HepG2 (cell line): ENCODE measurements at regions not wholly inside any gene's neighbourhood (a gene's known extent, or its start where the extent isn't known, plus 50 kb on each side); places are given as distances from the start of the nearest gene placed in this dataset.

ENCODE experiments used
- ATAC-seq: fragments of 200-7000 bp; cut with Tn5 transposase; 3 replicates; pipeline ENCODE4 v1.9.1; 2020; ENCODE audit warnings: mild to moderate bottlenecking, moderate library complexity
- BruUV-seq: library from RNA; stranded (reverse); fragments of 400-500 nt; replicated peaks from 2 replicates; lab custom pipeline; 2021; lab: Mats Ljungman, UMichigan
- CTCF ChIA-PET: fragments of 300-600 bp; formaldehyde crosslinking; extraction: SDS; loops from one replicate; lab custom pipeline; 2021; ENCODE audit warnings: low total read pairs, inconsistent platforms, low intra/inter-chr PET ratio; lab: Yijun Ruan, JAX
- POLR2A ChIA-PET: fragments of 350-600 bp; sonication (Branson Sonifier 250); formaldehyde crosslinking; loops from one replicate; lab custom pipeline; 2020; ENCODE audit warnings: antibody characterized with exemption, inconsistent platforms; lab: Yijun Ruan, JAX
- DNase-seq: peaks from one replicate; pipeline ENCODE4 v3.0.0-alpha.2; 2015; ENCODE audit warnings: low spot score
- FAIRE-seq: peaks from 3 replicates; lab custom pipeline; 2011; peaks lifted over from hg19 to GRCh38; lab: Jason Lieb, UNC
- H2AFZ ChIP-seq: one replicate; pipeline ENCODE4 v1.6.1; 2011; ENCODE audit warnings: low read length, inconsistent platforms
- H3K27ac ChIP-seq: fragments of 300-600 bp; 3 replicates; pipeline ENCODE4 v1.8.0; 2011; ENCODE audit warnings: mixed run types, mild to moderate bottlenecking, mixed read lengths, low read length, inconsistent platforms; ENCODE audit not compliant: insufficient read depth; ENCODE audit errors: extremely low read length
- H3K27me3 ChIP-seq, 2 experiments: fragments of 200-600 bp in 1 of 2; 2 replicates in 1 of 2; 3 replicates in 1 of 2; pipeline versions ENCODE4 v1.6.0 to v1.8.0; 2011; ENCODE audit warnings: low read length in 2 of 2, mild to moderate bottlenecking in 2 of 2, moderate library complexity in 2 of 2, inconsistent platforms in 1 of 2; ENCODE audit not compliant: insufficient read depth in 2 of 2, control insufficient read depth in 1 of 2
- H3K36me3 ChIP-seq, 2 experiments: fragments of 200-600 bp in 1 of 2; replicated peaks in 1 of 2; 2 replicates in 1 of 2; 3 replicates in 1 of 2; pipeline versions ENCODE4 v1.5.1 to v1.8.0; 2011; ENCODE audit warnings: low read length in 2 of 2, inconsistent platforms in 1 of 2; ENCODE audit not compliant: insufficient read depth in 2 of 2, control insufficient read depth in 1 of 2
- H3K4me1 ChIP-seq: 2 replicates; pipeline ENCODE4 v1.5.1; 2012; ENCODE audit warnings: low read length, inconsistent platforms; ENCODE audit not compliant: insufficient read depth
- H3K4me2 ChIP-seq: 2 replicates; pipeline ENCODE4 v1.6.0; 2011; ENCODE audit warnings: low read depth, low read length, inconsistent platforms
- H3K4me3 ChIP-seq, 3 experiments: fragments of 200-600 bp in 1 of 3; sonication (generic), shearing (Covaris generic) in 1 of 3; replicated peaks in 1 of 3; 2 replicates each; pipeline ENCODE4 v1.5.1; 2011 to 2016; ENCODE audit warnings: low read length in 3 of 3, inconsistent platforms in 2 of 3, low read depth in 2 of 3, mild to moderate bottlenecking in 2 of 3, control low read depth in 1 of 3, mixed read lengths in 1 of 3; ENCODE audit not compliant: insufficient read depth in 1 of 3
- H3K79me2 ChIP-seq: one replicate; pipeline ENCODE4 v1.6.1; 2011; ENCODE audit warnings: low read length, inconsistent platforms; ENCODE audit not compliant: insufficient read depth
- H3K9ac ChIP-seq: 2 replicates; pipeline ENCODE4 v1.6.0; 2011; ENCODE audit warnings: mild to moderate bottlenecking, low read depth, low read length, inconsistent platforms; ENCODE audit not compliant: insufficient read depth
- H3K9me3 ChIP-seq: 2 replicates; pipeline ENCODE4 v1.5.1; 2012; ENCODE audit warnings: mild to moderate bottlenecking, low read length
- H4K20me1 ChIP-seq: 2 replicates; pipeline ENCODE4 v1.6.0; 2011; ENCODE audit warnings: inconsistent platforms, mild to moderate bottlenecking, low read length, moderate library complexity; ENCODE audit not compliant: insufficient read depth
- ARID2 ChIP-seq: sonication (generic); formaldehyde crosslinking; IDR thresholded peaks from 2 replicates; pipeline ENCODE4 v1.8.1; 2022; ENCODE audit warnings: mild to moderate bottlenecking, missing genetic modification reagents, borderline replicate concordance
- ATM ChIP-seq: fragments of 450-650 bp; IDR thresholded peaks from 2 replicates; pipeline ENCODE4 v1.7.1; 2017; ENCODE audit warnings: mild to moderate bottlenecking, borderline replicate concordance
- HNF4G ChIP-seq, 2 experiments: sonication (generic) in 1 of 2; formaldehyde crosslinking in 1 of 2; IDR thresholded peaks; 2 replicates each; pipeline versions ENCODE4 v1.4.0 to v1.6.1; 2011 to 2020; ENCODE audit warnings: borderline replicate concordance in 2 of 2, low read depth in 2 of 2, mild to moderate bottlenecking in 2 of 2, low read length in 1 of 2, missing genetic modification reagents in 1 of 2, moderate library complexity in 1 of 2
- LCORL ChIP-seq, 2 experiments: fragments of 450-650 bp in 1 of 2; sonication (generic) in 1 of 2; formaldehyde crosslinking in 1 of 2; IDR thresholded peaks; 2 replicates each; pipeline versions ENCODE4 v1.5.0 to v1.6.1; 2017 to 2020; ENCODE audit warnings: antibody characterized with exemption in 1 of 2, missing genetic modification reagents in 1 of 2
- MYNN ChIP-seq: sonication (generic); formaldehyde crosslinking; IDR thresholded peaks from 2 replicates; pipeline ENCODE4 v1.4.0; 2020; ENCODE audit warnings: mild to moderate bottlenecking, low read depth, missing genetic modification reagents
- RNF219 ChIP-seq: sonication (generic); formaldehyde crosslinking; IDR thresholded peaks from 2 replicates; pipeline ENCODE4 v1.5.0; 2020; ENCODE audit warnings: mild to moderate bottlenecking, missing genetic modification reagents
- RORA ChIP-seq: sonication (generic); formaldehyde crosslinking; IDR thresholded peaks from 2 replicates; pipeline ENCODE4 v1.5.0; 2020; ENCODE audit warnings: mild to moderate bottlenecking, missing genetic modification reagents, moderate library complexity
- SNAI1 ChIP-seq: sonication (generic); formaldehyde crosslinking; IDR thresholded peaks from 2 replicates; pipeline ENCODE4 v1.5.0; 2020; ENCODE audit warnings: mild to moderate bottlenecking, missing genetic modification reagents, borderline replicate concordance
- THYN1 ChIP-seq: sonication (generic); formaldehyde crosslinking; IDR thresholded peaks from 2 replicates; pipeline ENCODE4 v1.8.1; 2023; ENCODE audit warnings: low read depth, mild to moderate bottlenecking, moderate library complexity, missing genetic modification reagents, borderline replicate concordance
- XBP1 ChIP-seq: sonication (generic); formaldehyde crosslinking; IDR thresholded peaks from 2 replicates; pipeline ENCODE4 v1.5.0; 2020; ENCODE audit warnings: missing genetic modification reagents
- ZBTB21 ChIP-seq: sonication (generic); formaldehyde crosslinking; IDR thresholded peaks from 2 replicates; pipeline ENCODE4 v1.4.0; 2020; ENCODE audit warnings: missing genetic modification reagents
- ZBTB25 ChIP-seq: IDR thresholded peaks from 2 replicates; pipeline ENCODE4 v1.6.1; 2018; ENCODE audit warnings: missing genetic modification reagents
- ZBTB44 ChIP-seq: sonication (generic); formaldehyde crosslinking; IDR thresholded peaks from 2 replicates; pipeline ENCODE4 v1.4.0; 2020; ENCODE audit warnings: missing genetic modification reagents
- ZEB1 ChIP-seq: IDR thresholded peaks from 2 replicates; pipeline ENCODE4 v1.6.1; 2012; ENCODE audit warnings: mild to moderate bottlenecking, low read depth, inconsistent platforms; ENCODE audit not compliant: insufficient replicate concordance
- ZFP37 ChIP-seq: sonication (generic); formaldehyde crosslinking; IDR thresholded peaks from 2 replicates; pipeline ENCODE4 v1.4.0; 2020; ENCODE audit warnings: missing genetic modification reagents, borderline replicate concordance
- ZNF225 ChIP-seq: sonication (generic); formaldehyde crosslinking; IDR thresholded peaks from 2 replicates; pipeline ENCODE4 v1.4.0; 2020; ENCODE audit warnings: mild to moderate bottlenecking, missing genetic modification reagents
- ZNF260 ChIP-seq: sonication (generic); formaldehyde crosslinking; IDR thresholded peaks from 2 replicates; pipeline ENCODE4 v1.4.0; 2020; ENCODE audit warnings: missing genetic modification reagents, low read depth, mild to moderate bottlenecking, borderline replicate concordance
- ZNF543 ChIP-seq: sonication (generic); formaldehyde crosslinking; IDR thresholded peaks from 2 replicates; pipeline ENCODE4 v1.4.0; 2020; ENCODE audit warnings: mild to moderate bottlenecking, missing genetic modification reagents
- ZNF782 ChIP-seq: sonication (generic); formaldehyde crosslinking; IDR thresholded peaks from 2 replicates; pipeline ENCODE4 v1.4.0; 2020; ENCODE audit warnings: missing genetic modification reagents, mild to moderate bottlenecking, borderline replicate concordance
- WGBS: methylation state at CpG from one replicate; pipeline ENCODE4 v1.1.6; 2017; ENCODE audit warnings: low lambda C conversion rate; 5-methylcytosine and 5-hydroxymethylcytosine counted together
- in situ Hi-C: cut with HindIII; loops from 2 replicates; pipeline ENCODE4 v1.10.0; 2017; ENCODE audit warnings: low pct_unique_long_range_greater_than_20kb; ENCODE audit not compliant: extremely low pct_ligation_motif_present
- intact Hi-C: fragments of 100-400 bp; cut with micrococcal nuclease; formaldehyde crosslinking; loops from one replicate; pipeline ENCODE4 v1.10.0; 2022; ENCODE audit not compliant: unreplicated experiment

GRCh38 chr1:157227700-157228099 lies 89.5 kb upstream of the ETV3 start:
- intact Hi-C loops (no loop called here), in situ Hi-C loops (no loop called here)
- H3K9ac ChIP-seq, result no peak overlapping the region
- peaks cover 25% of the 10 kb centered on the region for H3K4me1 ChIP-seq
- H3K79me2 ChIP-seq, result no peaks in the 10 kb centered on the region
- peaks cover 10% of the 10 kb centered on the region for H3K9me3 ChIP-seq
- H3K4me3 ChIP-seq, result no peak overlapping the region
- no peak overlapping the region for H3K27ac ChIP-seq
- WGBS, result 29% methylated on average over 5 of the region's 5 CpGs
- ATAC-seq (no peak), DNase-seq (no peak), FAIRE-seq (no peak)
- H3K36me3 ChIP-seq, result no peaks in the 10 kb centered on the region
- H4K20me1 ChIP-seq, result no peaks in the 10 kb centered on the region
- ChIA-PET POLR2A (no interaction called here), CTCF (no interaction called here)
- H2AFZ ChIP-seq, result no peak overlapping the region
- no peaks in the 10 kb centered on the region; a peak in 1 of 5 replicates for H3K27me3 ChIP-seq
- no TSS peak for BruUV-seq
- no peak overlapping the region for H3K4me2 ChIP-seq
- TF ChIP-seq MYNN (CRISPR knock-in tag) (no peak), ZBTB25 (no peak), ATM (no peak), ZNF225 (no peak), ZEB1 (no peak), RORA (CRISPR knock-in tag) (no peak), ZBTB21 (CRISPR knock-in tag) (no peak), ZNF543 (CRISPR knock-in tag) (no peak), ARID2 (CRISPR knock-in tag) (no peak), ZNF260 (no peak), THYN1 (no peak), HNF4G (IDR thresholded peaks at IDR 0.05; ENCODE audit: borderline replicate concordance, low read depth, low read length) (no peak), HNF4G (CRISPR knock-in tag; IDR thresholded peaks at IDR 0.05; ENCODE audit: borderline replicate concordance, low read depth) (no peak), ZNF782 (CRISPR knock-in tag) (no peak), ZBTB44 (CRISPR knock-in tag) (no peak), ZFP37 (CRISPR knock-in tag) (no peak), XBP1 (no peak), RNF219 (CRISPR knock-in tag) (no peak), LCORL (IDR thresholded peaks at IDR 0.05) (no peak), LCORL (CRISPR knock-in tag; IDR thresholded peaks at IDR 0.05) (no peak), SNAI1 (CRISPR knock-in tag) (no peak)
